ENCODE measurements at regions not wholly inside any gene's neighbourhood (a gene's known extent, or its start where the extent isn't known, plus 50 kb on each side); places are given as distances from the start of the nearest gene placed in this dataset.

GRCh38 chr2:37856101-37856751, 68.9 kb upstream of the RMDN2 start:
- no peak for DNase-seq
- Histone ChIP-seq H4K20me1 (ENCODE audit: insufficient read depth, low read length) (no peaks in the 10 kb centered on the region), H3K27me3 (ENCODE audit: insufficient read depth, low read length, poor library complexity) (peaks cover 8% of the 10 kb centered on the region), H3K4me2 (ENCODE audit: insufficient read depth, low read length) (no peak overlapping the region), H2AFZ (ENCODE audit: low read depth, low read length) (no peak overlapping the region), H3K79me2 (ENCODE audit: insufficient read depth, low read length) (no peaks in the 10 kb centered on the region), H3K36me3 (ENCODE audit: insufficient read depth, low read length) (no peaks in the 10 kb centered on the region), H3K4me3 (ENCODE audit: low read depth in 1 of 2, low read length in 2 of 2) (no peak overlapping the region), H3K27ac (ENCODE audit: low read length) (no peak overlapping the region), H3K9ac (ENCODE audit: low read depth, low read length) (no peak overlapping the region), H3K4me1 (ENCODE audit: insufficient read depth, low read length) (no peaks in the 10 kb centered on the region), H3K9me3 (ENCODE audit: insufficient read depth, low read length, severe bottlenecking) (no peaks in the 10 kb centered on the region)
- TF ChIP-seq EZH2 (IDR thresholded peaks at IDR 0.05; ENCODE audit: borderline replicate concordance, low read depth, low read length, severe bottlenecking) (no peak), CTCF (IDR thresholded peaks at IDR 0.05; ENCODE audit: borderline replicate concordance, extremely low read depth, low read length, poor library complexity, severe bottlenecking) (no peak)
- no peak for ATAC-seq (ENCODE audit: insufficient read depth, low read depth)

DNA sequence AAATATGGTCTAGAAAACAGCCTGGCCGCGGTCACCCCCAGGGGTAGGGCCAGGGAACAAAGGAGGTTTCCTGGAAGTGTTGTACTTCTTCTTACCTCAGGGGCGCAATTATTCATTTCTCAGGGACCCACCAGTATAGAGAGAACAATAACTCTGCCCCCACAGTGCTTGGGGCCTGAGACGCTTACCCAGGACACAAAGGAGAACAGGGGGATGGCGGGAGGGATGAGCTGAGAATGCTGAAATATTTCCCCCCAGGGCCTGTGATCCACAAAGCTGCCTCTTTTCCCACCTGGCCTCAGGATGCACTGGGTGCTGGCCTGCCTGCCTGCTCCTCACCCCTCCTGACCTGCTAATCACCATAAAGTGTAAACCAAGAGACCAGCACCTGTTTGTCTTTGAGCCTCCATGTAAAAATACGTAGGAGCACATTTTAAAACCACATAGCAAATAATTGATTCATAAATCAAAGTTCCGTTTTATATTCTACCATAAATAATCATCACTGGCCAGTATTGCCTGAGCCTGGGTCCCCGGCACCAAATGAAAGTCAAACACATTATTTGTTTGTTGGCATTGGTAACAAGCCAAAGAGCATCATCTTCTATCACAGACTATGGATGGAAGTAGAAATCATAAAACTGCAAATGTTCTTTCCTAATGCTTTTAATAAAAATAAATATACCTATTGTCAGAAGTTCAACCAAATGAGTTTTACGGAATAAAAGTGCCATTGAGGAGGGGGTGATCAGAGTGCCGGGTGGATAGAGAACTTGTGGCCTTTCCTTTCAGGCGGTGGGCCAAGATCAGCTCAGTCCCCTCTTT, 67.3 kb upstream of the RMDN2 start:
- Histone ChIP-seq H2AFZ (ENCODE audit: low read depth, low read length) (no peak overlapping the region), H3K27ac (ENCODE audit: low read length) (no peak overlapping the region), H3K9me3 (ENCODE audit: insufficient read depth, low read length, severe bottlenecking) (no peaks in the 10 kb centered on the region), H3K4me2 (ENCODE audit: insufficient read depth, low read length) (no peak overlapping the region), H3K4me1 (ENCODE audit: insufficient read depth, low read length) (no peaks in the 10 kb centered on the region), H3K79me2 (ENCODE audit: insufficient read depth, low read length) (no peaks in the 10 kb centered on the region), H3K36me3 (ENCODE audit: insufficient read depth, low read length) (no peaks in the 10 kb centered on the region), H3K27me3 (ENCODE audit: insufficient read depth, low read length, poor library complexity) (peaks cover 4% of the 10 kb centered on the region), H3K9ac (ENCODE audit: low read depth, low read length) (no peak overlapping the region), H3K4me3 (ENCODE audit: low read depth in 1 of 2, low read length in 2 of 2) (no peak overlapping the region), H4K20me1 (ENCODE audit: insufficient read depth, low read length) (no peaks in the 10 kb centered on the region)
- no peak for DNase-seq
- no peak for ATAC-seq (ENCODE audit: insufficient read depth, low read depth)
- TF ChIP-seq EZH2 (IDR thresholded peaks at IDR 0.05; ENCODE audit: borderline replicate concordance, low read depth, low read length, severe bottlenecking) (no peak), CTCF (IDR thresholded peaks at IDR 0.05; ENCODE audit: borderline replicate concordance, extremely low read depth, low read length, poor library complexity, severe bottlenecking) (no peak)

DNA sequence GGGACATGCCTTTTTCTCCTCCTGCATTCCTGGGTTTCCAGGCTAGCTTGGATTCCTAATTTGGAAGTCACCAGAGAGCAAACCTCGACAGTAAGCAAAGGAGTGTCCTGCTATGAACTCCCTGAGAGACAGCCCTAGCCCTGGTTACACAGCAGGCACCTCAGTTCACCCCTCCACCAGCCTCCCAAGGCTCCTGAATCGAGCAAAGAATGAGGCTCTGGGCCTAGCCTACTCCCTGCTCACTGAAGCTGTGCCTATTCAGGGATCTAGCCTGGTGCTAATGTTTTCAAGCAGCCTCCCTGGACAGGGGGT, 66.7 kb upstream of the RMDN2 start:
- ATAC-seq (ENCODE audit: insufficient read depth, low read depth), result no peak

DNA sequence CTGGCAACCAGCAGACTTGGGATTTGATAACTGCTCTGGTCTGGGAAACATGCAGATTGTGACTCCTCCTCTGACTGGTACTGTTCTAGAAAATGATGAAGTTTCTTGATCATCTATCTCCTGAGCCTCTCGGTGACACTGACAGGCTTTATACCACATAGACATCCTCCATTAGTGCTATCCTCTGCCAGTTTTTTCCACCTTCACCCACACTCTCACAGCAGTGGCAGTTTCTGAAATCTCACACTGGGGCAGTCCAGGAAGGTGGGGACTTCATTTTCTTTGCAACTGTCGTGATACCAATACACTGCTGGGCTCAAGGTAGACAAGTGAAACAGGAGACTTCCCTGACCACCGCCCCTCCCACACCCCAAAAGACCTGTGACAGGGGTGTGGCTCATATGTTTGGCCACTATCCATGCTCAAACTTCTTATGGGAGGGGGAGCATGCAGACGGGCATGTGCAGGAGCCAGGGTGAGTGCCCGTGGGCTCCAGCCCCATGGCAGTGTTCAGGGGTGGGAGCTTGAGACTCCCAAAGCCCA, 66.3 kb upstream of the RMDN2 start:
- Histone ChIP-seq H3K9ac (ENCODE audit: low read depth, low read length) (no peak overlapping the region), H3K4me2 (ENCODE audit: insufficient read depth, low read length) (no peak overlapping the region), H3K27me3 (ENCODE audit: insufficient read depth, low read length, poor library complexity) (peaks cover 7% of the 10 kb centered on the region), H3K27ac (ENCODE audit: low read length) (no peak overlapping the region), H3K4me1 (ENCODE audit: insufficient read depth, low read length) (no peaks in the 10 kb centered on the region), H3K4me3 (ENCODE audit: low read depth in 1 of 2, low read length in 2 of 2) (no peak overlapping the region), H3K79me2 (ENCODE audit: insufficient read depth, low read length) (no peaks in the 10 kb centered on the region), H4K20me1 (ENCODE audit: insufficient read depth, low read length) (no peaks in the 10 kb centered on the region), H3K36me3 (ENCODE audit: insufficient read depth, low read length) (no peaks in the 10 kb centered on the region), H3K9me3 (ENCODE audit: insufficient read depth, low read length, severe bottlenecking) (no peaks in the 10 kb centered on the region), H2AFZ (ENCODE audit: low read depth, low read length) (no peak overlapping the region)
- DNase-seq (no peak), ATAC-seq (ENCODE audit: insufficient read depth, low read depth) (no peak)
- TF ChIP-seq CTCF (IDR thresholded peaks at IDR 0.05; ENCODE audit: borderline replicate concordance, extremely low read depth, low read length, poor library complexity, severe bottlenecking) (no peak), EZH2 (IDR thresholded peaks at IDR 0.05; ENCODE audit: borderline replicate concordance, low read depth, low read length, severe bottlenecking) (no peak)

More for the DNA sequence above, 66.7 kb upstream of the RMDN2 start:
- H3K27me3 ChIP-seq (ENCODE audit: insufficient read depth, low read length, poor library complexity), result peaks cover 7% of the 10 kb centered on the region
- H3K4me3 ChIP-seq (ENCODE audit: low read depth in 1 of 2, low read length in 2 of 2), result no peak overlapping the region
- H3K27ac ChIP-seq (ENCODE audit: low read length), result no peak overlapping the region
- no peak overlapping the region for H3K4me2 ChIP-seq (ENCODE audit: insufficient read depth, low read length)
- no peak for DNase-seq
- no peak overlapping the region for H2AFZ ChIP-seq (ENCODE audit: low read depth, low read length)
- H3K79me2 ChIP-seq (ENCODE audit: insufficient read depth, low read length), result no peaks in the 10 kb centered on the region
- no peaks in the 10 kb centered on the region for H4K20me1 ChIP-seq (ENCODE audit: insufficient read depth, low read length)
- no peaks in the 10 kb centered on the region for H3K36me3 ChIP-seq (ENCODE audit: insufficient read depth, low read length)
- no peak for TF ChIP-seq EZH2 (IDR thresholded peaks at IDR 0.05; ENCODE audit: borderline replicate concordance, low read depth, low read length, severe bottlenecking)
- no peaks in the 10 kb centered on the region for H3K4me1 ChIP-seq (ENCODE audit: insufficient read depth, low read length)
- no peaks in the 10 kb centered on the region for H3K9me3 ChIP-seq (ENCODE audit: insufficient read depth, low read length, severe bottlenecking)
- H3K9ac ChIP-seq (ENCODE audit: low read depth, low read length), result no peak overlapping the region

Measured in DND-41 (cell line).